T-helper 1 cell (primary cell): ENCODE measurements at regions not wholly inside any gene's neighbourhood (a gene's known extent, or its start where the extent isn't known, plus 50 kb on each side); places are given as distances from the start of the nearest gene placed in this dataset.

ENCODE experiments used
- DNase-seq, 5 donors: peaks; one replicate each; pipeline ENCODE4 v3.0.0-alpha.2; 2012 to 2020

DNA sequence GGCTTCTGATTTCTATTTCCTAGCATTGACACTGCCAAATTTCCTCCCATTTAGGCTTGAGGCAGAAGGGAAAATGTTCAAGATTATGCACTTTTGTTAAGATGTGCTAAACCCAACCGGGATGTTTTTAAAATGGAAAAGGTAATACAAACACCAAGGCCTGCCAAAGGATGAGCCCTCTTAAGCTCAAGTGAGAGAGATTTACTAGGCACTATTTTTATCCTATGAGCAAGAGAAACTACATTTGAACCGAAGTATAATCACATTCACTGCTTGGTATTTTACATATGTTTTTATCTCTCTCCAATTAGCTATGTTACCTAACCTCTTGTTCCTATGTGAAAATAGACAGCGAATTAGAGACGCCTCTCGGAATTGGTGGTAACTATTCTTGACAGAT is 295.8 kb downstream of the GABRB3 start:
- no peak for DNase-seq

DNA sequence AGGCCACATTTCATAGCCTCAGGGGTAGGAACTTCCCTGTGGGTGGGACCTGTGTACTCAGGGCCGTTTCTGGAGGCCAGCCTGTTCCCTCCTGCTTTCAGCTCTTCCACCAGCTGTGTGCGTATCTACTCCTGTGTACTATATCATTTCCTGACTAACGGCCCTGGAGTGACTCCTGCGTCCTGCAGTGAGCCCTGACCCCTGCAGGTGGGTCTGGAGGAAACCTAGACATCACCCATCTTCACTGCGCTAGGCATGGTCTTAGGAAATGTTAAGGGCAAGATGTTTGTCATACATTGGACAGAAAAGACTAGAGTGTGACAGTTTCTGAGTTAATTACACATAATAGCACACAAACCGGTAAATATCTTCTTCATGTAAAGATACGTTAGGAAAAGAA is 297.3 kb downstream of the GABRB3 start:
- DNase-seq, result no peak

- no peak for DNase-seq
Observed at GRCh38 chr15:26472661-26473060, 300.2 kb downstream of the GABRB3 start.

GRCh38 chr15:26461847-26462608 is 310.8 kb downstream of the GABRB3 start:
- DNase-seq, result no peak

DNA sequence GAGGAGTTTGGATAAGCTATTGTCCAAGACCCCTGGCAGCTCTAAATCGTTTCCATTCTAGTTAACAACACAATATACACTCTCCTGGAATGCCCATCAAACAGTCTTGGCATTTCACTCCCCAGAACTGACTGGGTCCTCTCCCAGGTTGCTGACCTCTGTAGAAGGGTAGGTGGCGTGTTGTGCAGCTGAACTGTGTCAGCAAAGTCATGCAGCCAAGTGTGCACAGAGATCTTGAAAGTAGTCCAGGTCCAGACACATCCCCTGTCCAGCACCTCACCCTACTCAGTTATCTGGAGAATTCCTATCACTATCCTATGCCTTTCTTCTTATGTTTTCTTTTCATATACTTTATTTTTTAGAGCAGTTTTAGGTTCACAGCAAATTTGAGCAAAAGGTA is 312.7 kb downstream of the GABRB3 start:
- DNase-seq, result no peak

- DNase-seq, result no peak
Observed at GRCh38 chr15:26455828-26456227, 317.0 kb downstream of the GABRB3 start.

DNA sequence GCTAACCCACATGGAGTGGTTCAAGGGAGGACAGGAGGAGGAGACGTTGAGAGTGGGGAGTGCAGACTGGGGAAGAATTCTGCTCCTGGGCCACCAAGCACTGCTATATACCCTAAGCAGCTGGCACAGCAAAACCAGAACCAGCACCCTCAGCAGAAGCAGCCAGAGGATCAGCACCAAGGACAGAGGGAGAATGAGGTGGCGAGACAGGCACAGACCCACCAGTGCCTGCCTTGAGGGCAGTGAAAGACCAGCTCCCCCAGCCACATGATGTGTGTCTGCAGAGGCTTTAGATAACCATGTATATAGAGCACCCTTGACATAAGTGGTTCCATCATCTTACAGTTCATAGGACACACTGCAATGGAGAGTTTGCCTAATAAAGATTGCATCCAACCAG is 319.0 kb downstream of the GABRB3 start:
- no peak for DNase-seq

DNA sequence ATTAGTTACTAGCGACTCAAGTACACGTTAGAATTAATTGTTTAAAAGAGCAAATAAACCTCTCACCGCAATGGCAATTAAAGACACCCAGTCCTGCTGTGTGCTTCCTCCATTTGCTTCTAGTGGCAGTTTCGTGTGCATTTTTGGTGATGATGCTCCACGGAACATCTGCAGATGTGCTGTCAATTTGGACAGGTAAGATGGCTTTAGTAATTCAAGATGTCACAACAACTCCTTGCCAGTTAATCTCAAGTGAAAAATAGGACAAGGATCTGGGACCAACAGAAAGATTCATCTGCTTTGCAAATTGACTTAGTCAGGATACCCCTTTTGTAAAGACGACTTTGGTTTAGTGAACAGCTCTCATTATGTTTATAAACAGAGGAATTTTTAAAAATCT is 320.9 kb downstream of the GABRB3 start:
- DNase-seq, result no peak

GRCh38 chr15:26449291-26449690 is 323.6 kb downstream of the GABRB3 start:
- DNase-seq, result no peak

- DNase-seq, result no peak
Observed at GRCh38 chr15:26443321-26443720, 329.5 kb downstream of the GABRB3 start.

DNA sequence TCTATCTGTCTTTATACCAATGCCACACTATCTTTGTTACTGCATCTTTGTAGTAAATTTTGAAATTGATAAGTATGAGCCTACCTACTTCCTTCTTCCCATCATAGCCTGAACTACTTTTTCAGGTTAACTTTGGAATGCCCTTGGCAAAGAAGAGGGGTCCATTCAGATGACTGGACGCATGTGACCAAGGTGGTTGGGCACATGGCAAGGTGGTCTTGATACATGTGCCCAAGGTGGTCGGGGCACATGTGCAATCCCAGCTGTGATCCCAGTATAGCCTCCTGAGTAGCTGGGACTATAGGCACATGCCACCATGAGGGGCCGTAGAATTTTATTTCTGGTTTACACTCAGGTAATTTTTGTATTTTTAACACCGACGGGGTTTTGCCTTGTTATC is 330.2 kb downstream of the GABRB3 start:
- DNase-seq, result no peak

GRCh38 chr15:26439681-26440080 is 333.2 kb downstream of the GABRB3 start:
- DNase-seq, result no peak

DNA sequence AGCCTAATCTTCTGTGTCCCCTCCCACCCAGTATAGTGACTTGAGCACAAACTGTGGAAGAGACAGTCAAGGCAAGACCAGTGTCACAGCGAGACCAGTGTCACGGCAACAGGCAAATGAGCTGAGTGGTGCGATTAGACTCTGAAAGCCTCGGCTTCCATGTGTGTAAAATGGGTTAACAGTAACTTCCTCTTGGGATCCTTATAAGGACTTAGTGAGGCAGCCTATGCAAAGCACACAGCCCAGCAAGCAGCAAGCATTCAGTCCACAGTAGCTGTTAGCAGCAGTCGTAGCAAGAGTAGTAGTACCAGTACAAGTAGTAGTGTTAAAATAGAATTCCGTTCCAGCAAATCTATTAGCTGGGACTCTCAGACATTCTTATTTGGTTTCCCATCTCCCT is 334.1 kb downstream of the GABRB3 start:
- no peak for DNase-seq

DNA sequence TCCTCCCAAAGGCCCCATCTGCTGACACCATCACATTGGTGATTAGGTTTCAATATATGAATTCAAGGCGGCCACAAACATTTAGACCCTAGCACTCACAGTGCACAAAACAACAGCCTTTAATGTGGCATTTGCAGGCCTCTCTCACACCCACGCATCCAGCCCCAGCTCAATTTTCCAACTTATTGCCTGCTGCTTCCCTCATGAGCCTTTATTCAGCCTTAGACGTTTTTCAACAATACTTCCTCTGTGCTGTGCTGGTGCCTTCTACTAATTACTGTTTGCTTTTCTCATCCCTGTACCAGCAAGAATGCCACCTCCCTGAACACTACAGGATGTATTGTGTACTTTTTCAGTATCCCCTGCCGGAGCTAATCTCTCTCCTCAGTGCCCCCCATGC is 334.6 kb downstream of the GABRB3 start:
- no peak for DNase-seq

- DNase-seq, result no peak
Observed at GRCh38 chr15:26433818-26434217, 339.0 kb downstream of the GABRB3 start.

GRCh38 chr15:26433060-26433459 is 339.8 kb downstream of the GABRB3 start:
- no peak for DNase-seq

GRCh38 chr15:26421065-26421464 is 351.8 kb downstream of the GABRB3 start:
- DNase-seq, result no peak

GRCh38 chr15:26395624-26396023 is 377.2 kb downstream of the GABRB3 start:
- DNase-seq, result no peak

DNA sequence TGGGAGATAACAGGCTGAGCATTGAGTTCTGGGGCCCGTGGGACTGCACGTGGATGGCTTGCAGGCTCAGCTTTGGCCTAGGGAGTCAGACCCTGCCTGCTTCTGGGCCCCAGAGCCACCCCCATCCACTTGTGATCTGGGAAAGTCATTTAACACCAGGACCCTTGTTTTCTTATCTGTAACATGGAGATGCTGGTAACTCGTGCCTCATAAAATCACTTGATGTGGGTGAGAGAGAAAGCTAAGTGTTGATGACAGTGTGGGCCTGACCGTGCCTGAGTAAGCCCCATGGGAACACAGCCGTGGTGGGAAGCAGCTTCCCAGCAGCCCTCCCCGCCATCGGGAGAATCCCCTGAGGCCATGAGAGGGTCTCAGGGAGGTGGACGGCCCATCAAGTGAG is 378.1 kb downstream of the GABRB3 start:
- DNase-seq, result no peak

- DNase-seq, result no peak
Observed at GRCh38 chr15:26392956-26393355, 379.9 kb downstream of the GABRB3 start.

- no peak for DNase-seq
Observed at GRCh38 chr15:26391567-26392194, 381.2 kb downstream of the GABRB3 start.

DNA sequence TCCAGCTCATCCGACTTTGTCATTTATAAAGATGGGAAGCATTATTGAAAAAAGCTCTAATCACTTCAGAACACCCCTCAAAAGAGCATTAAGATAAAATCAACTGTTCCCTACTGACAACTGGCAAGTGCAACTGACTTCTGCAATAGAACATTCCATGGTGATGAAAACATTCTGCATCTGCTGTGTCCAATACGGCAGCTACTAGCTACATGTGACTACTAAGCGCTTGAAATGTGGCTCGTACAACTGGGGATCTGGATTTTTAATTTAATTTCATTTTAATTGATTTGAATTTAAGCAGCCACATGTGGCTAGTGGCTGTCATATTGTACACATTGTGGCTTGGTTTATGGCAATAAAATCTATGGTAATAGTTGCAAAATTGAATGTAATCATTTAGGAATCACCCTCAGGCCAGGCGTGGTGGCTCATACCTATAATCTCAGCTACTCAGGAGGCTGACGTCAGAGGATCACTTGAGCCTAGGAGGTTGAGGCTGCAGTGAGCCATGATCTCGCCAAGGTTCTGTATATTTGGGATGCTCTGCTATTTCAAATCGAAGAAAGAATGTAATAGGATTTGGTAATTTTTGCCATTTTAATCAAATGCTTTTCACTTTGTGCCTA is 390.3 kb downstream of the GABRB3 start:
- no peak for DNase-seq

- DNase-seq, result no peak
Observed at GRCh38 chr15:26378304-26378703, 394.6 kb downstream of the GABRB3 start.

- DNase-seq, result no peak
Observed at GRCh38 chr15:26376243-26376642, 396.6 kb downstream of the GABRB3 start.
